ENCODE measurements at regions not wholly inside any gene's neighbourhood (a gene's known extent, or its start where the extent isn't known, plus 50 kb on each side); places are given as distances from the start of the nearest gene placed in this dataset.

- H3K27me3 Mint-ChIP-seq: no peaks in the 10 kb centered on the region
- no peaks in the 10 kb centered on the region for H3K4me1 Mint-ChIP-seq (ENCODE audit: unreplicated experiment)
- no peak for TF ChIP-seq CTCF (conservative IDR thresholded peaks at IDR 0.05)
- no peak for DNase-seq (ENCODE audit: extremely low spot score, unreplicated experiment)
- H3K27ac Mint-ChIP-seq: no peak overlapping the region
- no peak overlapping the region for H3K4me3 Mint-ChIP-seq
- H3K36me3 Mint-ChIP-seq: no peaks in the 10 kb centered on the region
- no peaks in the 10 kb centered on the region for H3K9me3 Mint-ChIP-seq
Observed at GRCh38 chr10:108384378-108384777, 1219.9 kb upstream of the SORCS1 start.

- DNase-seq (ENCODE audit: extremely low spot score, unreplicated experiment): no peak
- no peaks in the 10 kb centered on the region for H3K4me1 Mint-ChIP-seq (ENCODE audit: unreplicated experiment)
- TF ChIP-seq CTCF (conservative IDR thresholded peaks at IDR 0.05): no peak
- no peaks in the 10 kb centered on the region for H3K36me3 Mint-ChIP-seq
- H3K27me3 Mint-ChIP-seq: peaks cover 2% of the 10 kb centered on the region
- no peak overlapping the region for H3K27ac Mint-ChIP-seq
- H3K9me3 Mint-ChIP-seq: no peaks in the 10 kb centered on the region
- H3K4me3 Mint-ChIP-seq: no peak overlapping the region
Observed at GRCh38 chr10:108378779-108379178, 1214.3 kb upstream of the SORCS1 start.

- H3K36me3 Mint-ChIP-seq: no peaks in the 10 kb centered on the region
- H3K27me3 Mint-ChIP-seq: peaks cover 2% of the 10 kb centered on the region
- no peak for DNase-seq (ENCODE audit: extremely low spot score, unreplicated experiment)
- TF ChIP-seq CTCF (conservative IDR thresholded peaks at IDR 0.05): no peak
- H3K27ac Mint-ChIP-seq: no peak overlapping the region
- H3K4me3 Mint-ChIP-seq: no peak overlapping the region
- H3K9me3 Mint-ChIP-seq: peaks cover 6% of the 10 kb centered on the region
- H3K4me1 Mint-ChIP-seq (ENCODE audit: unreplicated experiment): no peaks in the 10 kb centered on the region
Observed at GRCh38 chr10:108375691-108376090, 1211.2 kb upstream of the SORCS1 start.

- no peak overlapping the region for H3K27ac Mint-ChIP-seq
- TF ChIP-seq CTCF (conservative IDR thresholded peaks at IDR 0.05): no peak
- peaks cover 6% of the 10 kb centered on the region for H3K9me3 Mint-ChIP-seq
- no peaks in the 10 kb centered on the region for H3K36me3 Mint-ChIP-seq
- DNase-seq (ENCODE audit: extremely low spot score, unreplicated experiment): no peak
- peaks cover 2% of the 10 kb centered on the region for H3K27me3 Mint-ChIP-seq
- no peaks in the 10 kb centered on the region for H3K4me1 Mint-ChIP-seq (ENCODE audit: unreplicated experiment)
- no peak overlapping the region for H3K4me3 Mint-ChIP-seq
Observed at GRCh38 chr10:108374991-108375390, 1210.5 kb upstream of the SORCS1 start.

GRCh38 chr10:108365541-108365940, 1201.0 kb upstream of the SORCS1 start:
- no peak for DNase-seq (ENCODE audit: extremely low spot score, unreplicated experiment)
- TF ChIP-seq CTCF (conservative IDR thresholded peaks at IDR 0.05): no peak
- Mint-ChIP-seq H3K27ac (no peak overlapping the region), H3K36me3 (no peaks in the 10 kb centered on the region), H3K4me1 (ENCODE audit: unreplicated experiment) (peaks cover 8% of the 10 kb centered on the region), H3K9me3 (no peaks in the 10 kb centered on the region), H3K27me3 (no peaks in the 10 kb centered on the region), H3K4me3 (no peak overlapping the region)

GRCh38 chr10:108363576-108363975, 1199.1 kb upstream of the SORCS1 start:
- no peak for TF ChIP-seq CTCF (conservative IDR thresholded peaks at IDR 0.05)
- Mint-ChIP-seq H3K27me3 (no peaks in the 10 kb centered on the region), H3K36me3 (no peaks in the 10 kb centered on the region), H3K4me1 (ENCODE audit: unreplicated experiment) (peaks cover 8% of the 10 kb centered on the region), H3K4me3 (no peak overlapping the region), H3K27ac (no peak overlapping the region), H3K9me3 (no peaks in the 10 kb centered on the region)
- no peak for DNase-seq (ENCODE audit: extremely low spot score, unreplicated experiment)

Data from type B pancreatic cell (in vitro differentiated cells).